ENCODE measurements at regions not wholly inside any gene's neighbourhood (a gene's known extent, or its start where the extent isn't known, plus 50 kb on each side); places are given as distances from the start of the nearest gene placed in this dataset.
"Not testable (repeated sequence)": the region's sequence is repeated elsewhere in the genome, so short reads cannot be mapped to it uniquely, and the experiment has no call there.

GRCh38 chr13:76594435-76594834 lies 291.8 kb downstream of the KCTD12 start:
- TF ChIP-seq CTCF (IDR thresholded peaks at IDR 0.05; ENCODE audit: insufficient read depth, low read depth, low read length): no peak
- no peak overlapping the region for H3K4me3 ChIP-seq (ENCODE audit: low read depth, low read length)
- DNase-seq (ENCODE audit: low read depth): no peak

GRCh38 chr13:76586842-76587241 lies 299.4 kb downstream of the KCTD12 start:
- TF ChIP-seq CTCF (IDR thresholded peaks at IDR 0.05; ENCODE audit: insufficient read depth, low read depth, low read length): no peak
- no peak overlapping the region for H3K4me3 ChIP-seq (ENCODE audit: low read depth, low read length)
- no peak for DNase-seq (ENCODE audit: low read depth)

GRCh38 chr13:76579701-76580100 lies 306.5 kb downstream of the KCTD12 start:
- H3K4me3 ChIP-seq (ENCODE audit: low read depth, low read length): no peak overlapping the region
- no peak for DNase-seq (ENCODE audit: low read depth)
- TF ChIP-seq CTCF (IDR thresholded peaks at IDR 0.05; ENCODE audit: insufficient read depth, low read depth, low read length): no peak

GRCh38 chr13:76575634-76576033 lies 310.6 kb downstream of the KCTD12 start:
- not testable (repeated sequence) for H3K4me3 ChIP-seq (ENCODE audit: low read depth, low read length); DNase-seq (ENCODE audit: low read depth)

GRCh38 chr13:76570510-76570971 lies 315.7 kb downstream of the KCTD12 start:
- no peak overlapping the region for H3K4me3 ChIP-seq (ENCODE audit: low read depth, low read length)
- TF ChIP-seq CTCF (IDR thresholded peaks at IDR 0.05; ENCODE audit: insufficient read depth, low read depth, low read length): no peak
- DNase-seq (ENCODE audit: low read depth): no peak

- no peak for TF ChIP-seq CTCF (IDR thresholded peaks at IDR 0.05; ENCODE audit: insufficient read depth, low read depth, low read length)
- no peak for DNase-seq (ENCODE audit: low read depth)
- no peak overlapping the region for H3K4me3 ChIP-seq (ENCODE audit: low read depth, low read length)
These were observed 329.6 kb downstream of the KCTD12 start for GRCh38 chr13:76556627-76557026.

GRCh38 chr13:76552807-76553206 lies 333.4 kb downstream of the KCTD12 start:
- DNase-seq (ENCODE audit: low read depth): no peak
- H3K4me3 ChIP-seq (ENCODE audit: low read depth, low read length): no peak overlapping the region
- no peak for TF ChIP-seq CTCF (IDR thresholded peaks at IDR 0.05; ENCODE audit: insufficient read depth, low read depth, low read length)
